Panc1 (cell line): ENCODE measurements at regions not wholly inside any gene's neighbourhood (a gene's known extent, or its start where the extent isn't known, plus 50 kb on each side); places are given as distances from the start of the nearest gene placed in this dataset.

Source experiments
- ATAC-seq: fragments of 200-7000 bp; cut with Tn5 transposase; 2 replicates; pipeline ENCODE4 v1.9.1; 2020; ENCODE audit warnings: mild to moderate bottlenecking, moderate library complexity
- BruUV-seq: library from RNA; stranded (reverse); fragments of 400-500 nt; replicated peaks from 2 replicates; lab custom pipeline; 2021; lab: Mats Ljungman, UMichigan
- CTCF ChIA-PET: fragments of 300-600 bp; sonication (Branson Sonifier 250); formaldehyde crosslinking; loops from one replicate; lab custom pipeline; 2022; ENCODE audit warnings: antibody characterized with exemption; lab: Charles Lee
- POLR2A ChIA-PET: fragments of 300-600 bp; sonication (Branson Sonifier 250); formaldehyde crosslinking; loops from one replicate; lab custom pipeline; 2022; ENCODE audit warnings: antibody characterized with exemption; lab: Charles Lee
- DNase-seq: peaks from one replicate; pipeline ENCODE4 v3.0.0-alpha.2; 2010; ENCODE audit warnings: low read depth, low spot score
- H3K27ac ChIP-seq: 2 replicates; pipeline ENCODE4 v1.5.1; 2011; ENCODE audit warnings: mild to moderate bottlenecking, low read length, inconsistent platforms
- H3K27me3 ChIP-seq: fragments of 200-500 bp; sonication (Bioruptor generic); 2 replicates; pipeline ENCODE4 v1.6.0; 2014; ENCODE audit warnings: low read length, inconsistent platforms; ENCODE audit not compliant: control insufficient read depth, insufficient read depth
- H3K36me3 ChIP-seq: fragments of 200-500 bp; sonication (Bioruptor generic); 2 replicates; pipeline ENCODE4 v1.5.1; 2014; ENCODE audit warnings: inconsistent platforms, mild to moderate bottlenecking, low read length, moderate library complexity; ENCODE audit not compliant: control insufficient read depth, insufficient read depth
- H3K4me1 ChIP-seq: 2 replicates; pipeline ENCODE4 v1.5.1; 2011; ENCODE audit warnings: inconsistent platforms, mild to moderate bottlenecking, low read length, moderate library complexity; ENCODE audit not compliant: control insufficient read depth, insufficient read depth
- H3K4me3 ChIP-seq, 2 experiments: 2 replicates each; pipeline ENCODE4 v1.5.1; 2011 to 2012; ENCODE audit warnings: low read depth in 2 of 2, low read length in 2 of 2, mild to moderate bottlenecking in 2 of 2, inconsistent platforms in 1 of 2, moderate library complexity in 1 of 2
- H3K9me3 ChIP-seq: fragments of 200-500 bp; sonication (Bioruptor generic); 2 replicates; pipeline ENCODE4 v1.5.1; 2014; ENCODE audit warnings: low read depth, mild to moderate bottlenecking, inconsistent platforms, low read length, moderate library complexity; ENCODE audit not compliant: control insufficient read depth, insufficient read depth
- CTCF ChIP-seq: fragments of 450-650 bp; IDR thresholded peaks from 2 replicates; pipeline ENCODE4 v1.5.1; 2017; ENCODE audit warnings: mild to moderate bottlenecking
- POLR2AphosphoS5 ChIP-seq: IDR thresholded peaks from 2 replicates; pipeline ENCODE4 v1.6.1; 2012; ENCODE audit warnings: mild to moderate bottlenecking, low read depth, low read length, moderate library complexity
- REST ChIP-seq, 2 experiments: IDR thresholded peaks; 2 replicates each; pipeline ENCODE4 v1.6.1; 2011 to 2012; ENCODE audit warnings: low read depth in 2 of 2, control low read depth in 1 of 2, low read length in 1 of 2, mild to moderate bottlenecking in 1 of 2, moderate library complexity in 1 of 2; ENCODE audit not compliant: insufficient read depth in 1 of 2
- SIN3A ChIP-seq: IDR thresholded peaks from 2 replicates; pipeline ENCODE4 v1.6.1; 2012; ENCODE audit warnings: low read depth, mild to moderate bottlenecking, low read length, moderate library complexity, borderline replicate concordance; ENCODE audit not compliant: insufficient read depth
- TCF7L2 ChIP-seq: IDR thresholded peaks from 2 replicates; pipeline ENCODE4 v1.6.1; 2011; ENCODE audit warnings: mild to moderate bottlenecking, low read depth, low read length, inconsistent platforms
- in situ Hi-C: cut with HindIII; loops from 2 replicates; pipeline ENCODE4 v1.10.0; 2016; ENCODE audit warnings: low sequenced_read_pairs, low pct_unique_long_range_greater_than_20kb
- intact Hi-C: fragments of 100-400 bp; cut with micrococcal nuclease; formaldehyde crosslinking; loops from one replicate; pipeline ENCODE4 v1.10.0; 2022; ENCODE audit not compliant: unreplicated experiment

GRCh38 chrX:149073479-149073878 is 431.6 kb downstream of the IDS start:
- POLR2A ChIA-PET: no interaction called here
- in situ Hi-C loops: no loop called here
- Histone ChIP-seq H3K4me3 (no peak overlapping the region), H3K36me3 (no peaks in the 10 kb centered on the region), H3K9me3 (no peaks in the 10 kb centered on the region), H3K27me3 (no peaks in the 10 kb centered on the region), H3K27ac (no peak overlapping the region), H3K4me1 (no peaks in the 10 kb centered on the region)
- ATAC-seq (no peak), DNase-seq (no peak)
- TF ChIP-seq REST (IDR thresholded peaks at IDR 0.05; ENCODE audit: insufficient read depth in 1 of 2, low read depth in 2 of 2, low read length in 1 of 2): no peak
- TF ChIP-seq CTCF: no peak
- no peak for TF ChIP-seq TCF7L2
- TF ChIP-seq SIN3A: no peak
- TF ChIP-seq POLR2AphosphoS5: no peak
- intact Hi-C loops: no loop called here
- CTCF ChIA-PET: no interaction called here
- no TSS peak for BruUV-seq

- POLR2A ChIA-PET: no interaction called here
- no peak for DNase-seq
- Histone ChIP-seq H3K4me3 (no peak overlapping the region), H3K27ac (no peak overlapping the region), H3K9me3 (no peaks in the 10 kb centered on the region), H3K27me3 (no peaks in the 10 kb centered on the region), H3K36me3 (no peaks in the 10 kb centered on the region), H3K4me1 (no peaks in the 10 kb centered on the region)
- ATAC-seq: no peak
- in situ Hi-C loops: no loop called here
- CTCF ChIA-PET: no interaction called here
- BruUV-seq: no TSS peak
- TF ChIP-seq REST (IDR thresholded peaks at IDR 0.05; ENCODE audit: insufficient read depth in 1 of 2, low read depth in 2 of 2, low read length in 1 of 2): no peak
- no peak for TF ChIP-seq SIN3A
- no peak for TF ChIP-seq TCF7L2
- TF ChIP-seq CTCF: no peak
- TF ChIP-seq POLR2AphosphoS5: no peak
- intact Hi-C loops: no loop called here
Observed at GRCh38 chrX:149069899-149070298, 435.2 kb downstream of the IDS start.
